HAP-1 (cell line): ENCODE measurements at regions not wholly inside any gene's neighbourhood (a gene's known extent, or its start where the extent isn't known, plus 50 kb on each side); places are given as distances from the start of the nearest gene placed in this dataset.

Experiments
- DNase-seq, 2 experiments: peaks; one replicate each; pipeline ENCODE4 v3.0.0-alpha.2; 2016 to 2020; ENCODE audit warnings: low spot score in 2 of 2
- H3K27me3 ChIP-seq: fragments of 250-450 bp; sonication (Bioruptor Pico); 2 replicates; pipeline ENCODE4 v1.5.1; 2020; ENCODE audit warnings: low read depth, mild to moderate bottlenecking, moderate library complexity
- H3K36me3 ChIP-seq: fragments of 250-450 bp; sonication (Bioruptor Pico); replicated peaks from 2 replicates; pipeline ENCODE4 v1.5.1; 2020; ENCODE audit warnings: mild to moderate bottlenecking
- H3K4me1 ChIP-seq: fragments of 250-450 bp; sonication (Bioruptor Pico); 2 replicates; pipeline ENCODE4 v1.5.1; 2020; ENCODE audit warnings: mild to moderate bottlenecking
- H3K4me3 ChIP-seq: fragments of 250-450 bp; sonication (Bioruptor Pico); 2 replicates; pipeline ENCODE4 v1.5.1; 2020; ENCODE audit warnings: mild to moderate bottlenecking, moderate library complexity
- H3K9me3 ChIP-seq: fragments of 250-450 bp; sonication (Bioruptor Pico); 2 replicates; pipeline ENCODE4 v1.5.1; 2020; ENCODE audit warnings: mild to moderate bottlenecking, moderate library complexity
- in situ Hi-C: fragments of 300-500 bp; cut with MboI; formaldehyde crosslinking; loops from 3 replicates; pipeline ENCODE4 v1.14.3; 2020; ENCODE audit warnings: low sequenced_read_pairs, inconsistent platforms, mixed read lengths

DNA sequence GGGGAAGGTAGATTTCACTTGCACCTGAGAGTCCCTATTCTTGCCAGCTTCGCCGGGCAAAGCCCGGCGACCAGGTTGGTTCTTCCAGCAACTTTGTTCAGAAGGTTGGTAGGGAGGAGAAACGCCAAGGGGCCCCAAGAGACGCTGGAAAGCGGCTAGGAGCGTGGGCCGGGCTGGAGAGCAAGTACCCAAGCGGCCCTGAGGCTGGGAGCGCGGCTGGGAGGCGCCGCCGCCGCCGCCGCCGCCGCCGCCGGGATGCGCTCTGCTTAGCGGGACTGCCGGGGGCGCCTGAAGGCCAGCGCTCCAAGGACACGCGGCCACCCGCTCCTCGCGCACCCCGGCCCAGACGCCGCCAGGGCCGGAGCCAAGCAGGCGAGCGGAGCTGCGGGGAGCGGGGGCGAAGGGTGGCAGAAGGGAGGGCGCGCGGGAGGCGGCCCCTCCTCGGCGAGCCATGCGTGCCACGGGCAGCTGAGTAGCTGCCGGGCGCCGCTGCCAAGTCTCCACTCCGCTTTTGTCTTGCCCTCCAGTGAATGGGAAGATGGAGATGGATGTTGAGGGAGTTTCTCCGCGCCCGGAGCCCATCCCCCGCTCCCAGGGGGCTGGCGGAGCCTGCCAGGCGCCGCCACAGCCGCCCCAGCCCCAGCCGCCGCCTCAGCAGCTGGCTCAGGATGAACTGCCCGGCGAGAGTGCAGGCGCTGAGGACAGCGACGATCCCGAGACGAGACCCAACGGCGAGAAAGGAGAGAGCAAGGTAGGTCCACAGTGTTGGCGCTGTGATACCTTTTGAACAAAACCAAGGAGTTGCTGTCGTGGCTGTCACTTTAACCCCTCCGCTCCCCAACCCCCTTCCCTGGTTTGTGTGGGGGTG, 227.4 kb upstream of the AZI2 start:
- Histone ChIP-seq H3K27me3 (peaks cover 14% of the 10 kb centered on the region), H3K36me3 (no peaks in the 10 kb centered on the region), H3K9me3 (no peaks in the 10 kb centered on the region), H3K4me1 (peaks cover 5% of the 10 kb centered on the region; the same call in 1 of the 2 replicates), H3K4me3 (peak overlapping the region; percentile 29)
- in situ Hi-C loops, result no loop called here
- DNase-seq, result peak in 1 of 2 experiments; percentile 43

- Histone ChIP-seq H3K4me3 (peak overlapping the region; percentile 29), H3K9me3 (no peaks in the 10 kb centered on the region), H3K36me3 (no peaks in the 10 kb centered on the region), H3K27me3 (peaks cover 14% of the 10 kb centered on the region), H3K4me1 (peaks cover 5% of the 10 kb centered on the region; the same call in 1 of the 2 replicates)
- in situ Hi-C loops, result no loop called here
- DNase-seq, result peak in 1 of 2 experiments; percentile 9
Observed at GRCh38 chr3:28576614-28577200, 228.1 kb upstream of the AZI2 start.

DNA sequence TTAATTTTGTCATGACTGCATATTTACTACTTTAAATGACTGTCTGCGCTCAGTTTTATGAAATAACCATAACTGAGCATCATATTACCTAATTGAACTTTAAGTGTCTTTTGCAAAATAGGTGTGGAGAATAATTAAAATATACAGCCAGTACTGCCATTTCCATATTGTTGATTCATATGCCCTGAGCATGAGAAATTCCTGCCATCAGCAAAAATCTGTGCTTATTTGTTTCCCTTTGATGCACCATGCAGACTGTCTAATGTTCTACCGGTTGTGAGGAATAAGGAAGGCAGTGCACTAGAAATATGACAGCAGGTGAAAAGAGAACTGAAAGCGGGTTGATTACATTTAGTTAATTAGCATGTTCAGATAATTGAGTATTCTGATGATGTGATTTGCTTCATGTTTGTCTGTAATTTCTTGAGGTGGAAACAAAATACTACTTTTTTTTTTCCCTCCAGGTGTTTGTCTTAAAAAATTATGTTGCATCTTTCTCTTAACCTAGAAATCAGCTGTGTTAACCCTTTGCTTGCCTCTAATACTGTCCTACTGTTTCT, 229.4 kb upstream of the AZI2 start:
- DNase-seq, result no peak
- H3K4me1 ChIP-seq, result peaks cover 5% of the 10 kb centered on the region; the same call in 1 of the 2 replicates
- H3K27me3 ChIP-seq, result peaks cover 14% of the 10 kb centered on the region
- no peaks in the 10 kb centered on the region for H3K9me3 ChIP-seq
- in situ Hi-C loops, result no loop called here
- no peaks in the 10 kb centered on the region for H3K36me3 ChIP-seq
- no peak overlapping the region for H3K4me3 ChIP-seq

DNA sequence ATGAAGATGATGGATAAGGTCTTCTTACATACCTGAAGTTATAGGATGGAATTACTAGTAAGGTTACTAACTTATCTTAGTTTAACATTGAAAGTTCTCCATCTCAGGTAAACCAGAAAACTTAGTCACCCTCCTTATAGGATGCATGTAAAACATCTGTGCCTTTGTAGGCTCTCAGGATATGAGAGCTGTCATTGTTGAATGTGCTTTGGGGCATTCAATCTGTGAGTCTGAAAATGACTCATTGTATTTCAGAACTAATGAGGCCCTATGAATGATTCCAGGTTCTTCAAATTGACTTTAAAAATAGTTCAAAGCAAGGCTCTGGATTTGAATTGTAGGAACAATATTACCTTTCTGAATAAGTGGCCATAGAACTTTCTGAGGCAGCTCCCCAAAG, 237.7 kb upstream of the AZI2 start:
- Histone ChIP-seq H3K9me3 (no peaks in the 10 kb centered on the region), H3K4me1 (peaks cover 9% of the 10 kb centered on the region), H3K4me3 (no peak overlapping the region), H3K27me3 (no peaks in the 10 kb centered on the region), H3K36me3 (no peaks in the 10 kb centered on the region)
- DNase-seq, result no peak
- in situ Hi-C loops, result no loop called here

DNA sequence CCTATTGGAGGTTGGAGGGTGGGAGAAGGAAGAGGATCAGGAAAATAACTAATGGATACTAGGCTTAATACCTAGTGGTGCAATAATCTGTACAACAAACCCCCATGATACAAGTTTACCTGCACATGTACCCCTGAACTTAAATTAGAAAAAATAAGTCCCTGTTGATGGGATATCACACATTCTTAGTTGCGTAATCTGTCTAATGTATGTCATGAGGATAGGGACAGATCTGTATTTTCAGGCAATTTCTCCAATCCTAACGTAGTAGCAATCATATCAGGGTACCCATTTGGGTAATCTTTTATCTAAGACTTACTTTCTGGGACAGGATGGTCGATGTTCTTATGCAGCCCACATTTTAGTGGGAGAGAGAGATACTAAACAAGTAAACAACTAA, 239.1 kb upstream of the AZI2 start:
- Histone ChIP-seq H3K4me1 (peaks cover 9% of the 10 kb centered on the region), H3K9me3 (no peaks in the 10 kb centered on the region), H3K4me3 (no peak overlapping the region), H3K36me3 (no peaks in the 10 kb centered on the region), H3K27me3 (no peaks in the 10 kb centered on the region)
- in situ Hi-C loops, result no loop called here
- no peak for DNase-seq

GRCh38 chr3:28590216-28590615, 241.6 kb upstream of the AZI2 start:
- in situ Hi-C loops, result no loop called here
- peaks cover 9% of the 10 kb centered on the region for H3K4me1 ChIP-seq
- no peaks in the 10 kb centered on the region for H3K27me3 ChIP-seq
- peak; percentile 18 to 24 for DNase-seq
- no peaks in the 10 kb centered on the region for H3K36me3 ChIP-seq
- no peaks in the 10 kb centered on the region for H3K9me3 ChIP-seq
- H3K4me3 ChIP-seq, result no peak overlapping the region

DNA sequence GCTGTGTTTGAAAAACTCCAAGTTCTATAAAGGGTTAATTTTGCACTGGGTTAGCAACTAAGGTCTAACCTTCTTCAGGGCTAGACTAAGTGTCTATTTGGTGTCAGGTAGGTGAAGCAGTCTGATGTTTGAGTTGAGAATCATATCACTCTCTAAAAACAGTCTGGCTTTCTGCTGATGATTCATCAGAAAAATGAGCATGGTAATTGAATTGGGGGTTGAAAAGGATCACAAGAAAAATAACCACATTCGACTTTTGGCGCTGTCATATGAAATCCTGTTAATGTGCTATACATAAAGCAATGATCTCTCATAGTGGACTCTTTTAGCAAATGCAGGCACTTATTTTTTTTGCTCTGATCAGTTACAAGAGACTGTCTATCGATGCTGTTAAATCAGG, 242.2 kb upstream of the AZI2 start:
- Histone ChIP-seq H3K4me3 (no peak overlapping the region), H3K27me3 (no peaks in the 10 kb centered on the region), H3K9me3 (no peaks in the 10 kb centered on the region), H3K36me3 (no peaks in the 10 kb centered on the region), H3K4me1 (peaks cover 9% of the 10 kb centered on the region)
- DNase-seq, result no peak
- in situ Hi-C loops, result no loop called here

GRCh38 chr3:28595372-28595771, 246.7 kb upstream of the AZI2 start:
- H3K27me3 ChIP-seq, result no peaks in the 10 kb centered on the region
- no peaks in the 10 kb centered on the region for H3K36me3 ChIP-seq
- in situ Hi-C loops, result no loop called here
- H3K4me1 ChIP-seq, result peaks cover 5% of the 10 kb centered on the region; the same call in 1 of the 2 replicates
- DNase-seq, result no peak
- H3K4me3 ChIP-seq, result no peak overlapping the region
- no peaks in the 10 kb centered on the region for H3K9me3 ChIP-seq

DNA sequence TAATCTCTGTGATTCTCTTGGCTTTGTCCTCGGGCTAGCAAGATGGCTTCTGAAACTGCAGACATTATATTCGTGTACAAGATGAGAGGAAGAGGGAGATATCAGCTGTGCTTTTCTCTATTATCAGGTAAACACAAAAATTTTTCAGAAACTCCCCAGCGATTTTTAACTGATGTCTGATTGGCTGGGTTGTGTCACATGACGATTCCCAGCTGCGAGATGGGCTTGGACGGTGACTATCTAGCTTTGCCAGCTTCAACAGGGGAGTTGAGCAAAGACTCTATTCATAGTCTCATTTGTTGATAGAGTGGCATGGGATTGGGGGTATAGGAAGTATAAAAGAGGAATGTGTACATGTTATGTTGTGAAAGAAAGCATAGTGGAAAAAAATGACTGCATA, 248.8 kb upstream of the AZI2 start:
- DNase-seq, result no peak
- in situ Hi-C loops, result no loop called here
- H3K9me3 ChIP-seq, result no peaks in the 10 kb centered on the region
- no peak overlapping the region for H3K4me3 ChIP-seq
- no peaks in the 10 kb centered on the region for H3K36me3 ChIP-seq
- no peaks in the 10 kb centered on the region for H3K27me3 ChIP-seq
- H3K4me1 ChIP-seq, result no peaks in the 10 kb centered on the region

GRCh38 chr3:28598165-28598564, 249.5 kb upstream of the AZI2 start:
- Histone ChIP-seq H3K9me3 (no peaks in the 10 kb centered on the region), H3K4me1 (no peaks in the 10 kb centered on the region), H3K36me3 (no peaks in the 10 kb centered on the region), H3K4me3 (no peak overlapping the region), H3K27me3 (no peaks in the 10 kb centered on the region)
- DNase-seq, result no peak
- in situ Hi-C loops, result no loop called here

DNA sequence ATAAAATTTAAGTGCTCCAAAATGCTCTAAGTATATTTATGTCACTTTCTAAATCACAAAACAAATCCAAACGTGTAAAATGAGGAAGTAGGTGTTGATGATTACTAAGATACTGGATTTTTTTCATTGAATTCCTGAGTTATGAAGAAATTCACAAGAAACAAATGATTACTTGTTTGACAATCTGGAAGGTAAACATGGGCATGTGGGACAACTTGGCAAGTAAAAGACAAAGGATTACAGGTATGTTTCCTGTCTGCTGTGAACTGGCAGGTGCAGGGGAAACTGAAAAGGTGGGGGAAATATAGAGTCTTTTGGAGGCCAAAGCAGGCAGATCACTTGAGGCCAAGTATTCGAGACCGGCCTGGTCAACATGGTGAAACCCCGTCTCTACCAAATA, 252.7 kb upstream of the AZI2 start:
- H3K27me3 ChIP-seq, result no peaks in the 10 kb centered on the region
- H3K4me1 ChIP-seq, result no peaks in the 10 kb centered on the region
- H3K4me3 ChIP-seq, result no peak overlapping the region
- DNase-seq, result no peak
- in situ Hi-C loops, result no loop called here
- H3K36me3 ChIP-seq, result no peaks in the 10 kb centered on the region
- H3K9me3 ChIP-seq, result no peaks in the 10 kb centered on the region

DNA sequence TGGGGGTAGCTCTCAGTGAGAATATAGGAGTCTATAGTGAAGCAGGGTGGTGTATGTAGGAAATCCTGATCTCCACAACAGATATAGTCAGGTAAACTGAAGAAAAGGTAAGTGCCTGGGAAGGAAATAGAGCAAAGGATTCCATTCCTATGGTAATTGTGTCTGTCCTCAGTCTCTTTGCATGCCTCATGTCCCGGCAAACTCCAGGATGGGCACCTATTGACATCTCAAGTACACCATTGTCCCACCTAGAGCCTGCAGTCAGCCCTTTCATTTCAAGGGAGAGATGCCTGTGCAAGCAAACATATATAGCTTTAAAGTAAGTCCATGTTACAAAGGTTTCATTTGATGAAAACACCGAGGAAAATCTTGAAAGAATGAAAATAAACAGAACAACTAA, 257.7 kb upstream of the AZI2 start:
- no peaks in the 10 kb centered on the region for H3K4me1 ChIP-seq
- no peak for DNase-seq
- H3K9me3 ChIP-seq, result no peaks in the 10 kb centered on the region
- no peaks in the 10 kb centered on the region for H3K36me3 ChIP-seq
- in situ Hi-C loops, result no loop called here
- no peak overlapping the region for H3K4me3 ChIP-seq
- no peaks in the 10 kb centered on the region for H3K27me3 ChIP-seq

DNA sequence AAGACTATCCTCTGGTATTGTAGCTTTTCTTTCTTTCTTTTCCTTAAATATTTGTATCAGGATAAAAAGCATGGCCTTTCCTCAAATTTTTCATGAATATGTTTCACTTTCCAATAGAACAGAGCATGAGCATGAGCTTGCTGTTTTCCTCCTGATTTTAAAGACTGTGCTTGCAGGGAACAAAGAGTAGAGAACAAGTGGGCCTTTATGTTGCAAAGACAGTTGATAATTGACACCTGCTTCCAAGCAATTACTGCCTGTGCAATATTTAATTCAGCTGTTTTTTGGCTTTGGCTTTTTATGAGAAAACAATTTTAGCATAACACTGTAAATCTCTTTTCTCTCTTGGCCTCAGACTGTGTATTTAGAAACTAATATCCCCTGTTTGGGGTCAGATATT, 263.6 kb upstream of the AZI2 start:
- no peaks in the 10 kb centered on the region for H3K27me3 ChIP-seq
- no peaks in the 10 kb centered on the region for H3K9me3 ChIP-seq
- in situ Hi-C loops, result no loop called here
- no peaks in the 10 kb centered on the region for H3K36me3 ChIP-seq
- no peak overlapping the region for H3K4me3 ChIP-seq
- peak; percentile 8 to 72 for DNase-seq
- H3K4me1 ChIP-seq, result peaks cover 6% of the 10 kb centered on the region; the same call in 1 of the 2 replicates

DNA sequence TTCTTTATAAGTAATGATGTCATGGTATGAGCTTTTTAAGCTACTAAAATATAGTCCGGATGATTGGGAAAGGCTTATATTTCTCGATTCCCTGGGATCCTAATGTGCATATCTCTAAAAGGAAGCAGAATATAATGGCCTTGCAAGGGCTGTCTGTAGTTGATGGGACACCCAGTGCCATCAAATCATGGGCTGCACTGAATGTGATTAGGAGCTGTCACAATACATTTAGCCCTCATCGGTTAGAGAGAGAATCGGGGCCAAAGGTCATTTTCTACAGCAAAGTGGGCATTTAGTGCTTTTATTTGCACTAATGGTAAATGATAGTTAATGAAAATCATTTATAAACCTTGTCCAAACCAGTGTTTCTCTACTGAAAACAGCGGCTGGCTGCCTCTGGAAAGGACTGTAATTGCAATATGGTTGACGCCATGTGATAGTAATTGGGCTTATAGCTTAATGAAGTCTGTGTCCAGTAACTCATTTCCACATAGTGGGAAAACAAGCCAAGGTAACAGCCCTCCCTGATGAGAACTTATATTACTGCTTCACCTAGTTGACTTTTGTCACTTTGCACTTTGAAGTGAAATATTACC, 265.0 kb upstream of the AZI2 start:
- Histone ChIP-seq H3K27me3 (no peaks in the 10 kb centered on the region), H3K36me3 (no peaks in the 10 kb centered on the region), H3K9me3 (no peaks in the 10 kb centered on the region), H3K4me3 (no peak overlapping the region), H3K4me1 (peaks cover 6% of the 10 kb centered on the region; the same call in 1 of the 2 replicates)
- DNase-seq, result no peak
- in situ Hi-C loops, result no loop called here
